ENCODE measurements at regions not wholly inside any gene's neighbourhood (a gene's known extent, or its start where the extent isn't known, plus 50 kb on each side); places are given as distances from the start of the nearest gene placed in this dataset.

DNA sequence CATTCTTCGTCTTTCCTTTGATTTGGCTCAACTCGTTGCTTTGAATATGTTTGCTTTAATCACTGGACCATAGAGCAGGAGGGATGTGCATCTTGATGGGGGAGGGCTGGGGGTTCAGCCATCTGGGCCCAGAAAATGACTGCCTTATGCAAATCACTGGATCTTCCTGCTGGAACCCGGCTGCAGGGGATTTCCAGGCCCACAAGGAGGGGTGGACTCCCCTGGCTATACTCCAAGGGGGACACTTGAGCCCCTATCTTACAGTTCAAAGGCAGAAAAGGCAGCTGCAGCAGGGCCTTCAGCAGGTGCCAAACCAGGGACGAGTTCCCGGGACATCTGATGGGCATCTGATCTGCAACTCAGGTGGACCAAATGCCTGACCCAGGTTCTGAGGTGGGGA lies 122.5 kb downstream of the DICER1 start:
- H3K4me3 ChIP-seq (ENCODE audit: low read depth, low read length): no peak overlapping the region
- TF ChIP-seq, protein P1, sequence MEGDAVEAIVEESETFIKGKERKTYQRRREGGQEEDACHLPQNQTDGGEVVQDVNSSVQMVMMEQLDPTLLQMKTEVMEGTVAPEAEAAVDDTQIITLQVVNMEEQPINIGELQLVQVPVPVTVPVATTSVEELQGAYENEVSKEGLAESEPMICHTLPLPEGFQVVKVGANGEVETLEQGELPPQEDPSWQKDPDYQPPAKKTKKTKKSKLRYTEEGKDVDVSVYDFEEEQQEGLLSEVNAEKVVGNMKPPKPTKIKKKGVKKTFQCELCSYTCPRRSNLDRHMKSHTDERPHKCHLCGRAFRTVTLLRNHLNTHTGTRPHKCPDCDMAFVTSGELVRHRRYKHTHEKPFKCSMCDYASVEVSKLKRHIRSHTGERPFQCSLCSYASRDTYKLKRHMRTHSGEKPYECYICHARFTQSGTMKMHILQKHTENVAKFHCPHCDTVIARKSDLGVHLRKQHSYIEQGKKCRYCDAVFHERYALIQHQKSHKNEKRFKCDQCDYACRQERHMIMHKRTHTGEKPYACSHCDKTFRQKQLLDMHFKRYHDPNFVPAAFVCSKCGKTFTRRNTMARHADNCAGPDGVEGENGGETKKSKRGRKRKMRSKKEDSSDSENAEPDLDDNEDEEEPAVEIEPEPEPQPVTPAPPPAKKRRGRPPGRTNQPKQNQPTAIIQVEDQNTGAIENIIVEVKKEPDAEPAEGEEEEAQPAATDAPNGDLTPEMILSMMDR (IDR thresholded peaks at IDR 0.05; ENCODE audit: insufficient read depth, low read length): no peak
- DNase-seq (ENCODE audit: low read depth): no peak

DNA sequence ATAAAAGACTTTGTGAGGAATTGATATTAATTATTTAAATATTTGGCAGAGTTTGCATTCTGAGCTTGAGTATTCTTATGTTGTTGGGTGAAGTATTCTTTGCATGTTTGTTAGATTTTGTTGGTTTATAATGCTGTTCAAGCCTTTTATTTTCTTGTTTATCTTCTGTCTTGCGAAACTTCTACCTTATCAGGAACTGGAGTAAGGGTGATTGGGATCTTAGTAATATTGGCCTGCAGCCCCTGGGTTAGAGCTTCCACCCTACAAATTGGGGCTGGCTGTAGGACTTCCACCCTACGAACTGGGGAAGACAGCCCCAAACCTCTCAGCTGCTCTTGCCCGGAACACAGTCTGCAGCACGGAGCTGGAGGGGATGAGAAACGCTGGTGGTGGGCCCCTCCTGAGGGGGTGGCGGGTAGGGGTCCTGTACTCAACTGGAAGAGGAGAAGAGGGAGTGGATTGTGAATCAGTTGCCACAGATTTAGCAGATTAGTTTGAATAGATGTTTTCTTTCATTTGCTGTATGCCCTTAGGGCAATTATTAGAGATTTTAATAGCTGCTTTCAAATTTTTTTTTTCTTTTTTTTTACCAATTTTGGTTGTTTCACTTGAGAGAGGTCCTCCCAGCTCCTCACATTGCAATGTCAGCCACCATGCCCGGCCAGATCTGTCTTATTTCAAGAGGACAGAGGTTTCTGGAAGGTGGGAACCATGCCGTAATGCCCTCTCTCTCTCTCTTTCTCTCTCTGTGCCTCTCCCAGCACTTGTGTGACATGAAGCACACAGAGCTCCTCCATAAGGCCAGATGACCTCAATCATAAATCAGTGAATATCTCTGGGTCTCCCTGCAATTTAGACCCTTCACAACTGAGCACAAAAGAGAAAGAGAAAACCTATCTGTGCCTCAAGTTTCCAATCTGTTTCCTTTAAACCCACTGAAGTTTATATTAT lies 123.4 kb downstream of the DICER1 start:
- no peak for DNase-seq (ENCODE audit: low read depth)
- H3K4me3 ChIP-seq (ENCODE audit: low read depth, low read length): no peak overlapping the region
- TF ChIP-seq, protein P1 (IDR thresholded peaks at IDR 0.05; ENCODE audit: insufficient read depth, low read length): no peak

DNA sequence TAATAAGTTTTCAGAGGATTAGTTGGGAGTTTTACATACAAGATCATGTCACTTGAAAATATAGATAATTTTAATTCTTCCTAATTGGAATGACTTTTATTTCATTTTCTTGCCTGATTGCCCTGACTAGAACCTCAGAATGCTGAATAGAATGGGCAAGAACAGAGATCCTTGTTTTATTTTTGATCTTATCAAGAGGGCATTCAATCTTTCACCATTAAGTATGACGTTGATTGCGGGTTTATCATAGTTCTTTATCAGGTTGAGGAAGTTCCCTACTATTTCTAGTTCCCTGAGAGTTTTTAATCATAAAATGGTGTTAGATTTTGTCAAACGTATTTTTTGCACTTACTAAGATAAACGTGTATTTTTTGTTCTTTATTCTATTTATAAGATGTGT lies 124.3 kb downstream of the DICER1 start:
- TF ChIP-seq, protein P1 (IDR thresholded peaks at IDR 0.05; ENCODE audit: insufficient read depth, low read length): no peak
- no peak overlapping the region for H3K4me3 ChIP-seq (ENCODE audit: low read depth, low read length)
- no peak for DNase-seq (ENCODE audit: low read depth)

DNA sequence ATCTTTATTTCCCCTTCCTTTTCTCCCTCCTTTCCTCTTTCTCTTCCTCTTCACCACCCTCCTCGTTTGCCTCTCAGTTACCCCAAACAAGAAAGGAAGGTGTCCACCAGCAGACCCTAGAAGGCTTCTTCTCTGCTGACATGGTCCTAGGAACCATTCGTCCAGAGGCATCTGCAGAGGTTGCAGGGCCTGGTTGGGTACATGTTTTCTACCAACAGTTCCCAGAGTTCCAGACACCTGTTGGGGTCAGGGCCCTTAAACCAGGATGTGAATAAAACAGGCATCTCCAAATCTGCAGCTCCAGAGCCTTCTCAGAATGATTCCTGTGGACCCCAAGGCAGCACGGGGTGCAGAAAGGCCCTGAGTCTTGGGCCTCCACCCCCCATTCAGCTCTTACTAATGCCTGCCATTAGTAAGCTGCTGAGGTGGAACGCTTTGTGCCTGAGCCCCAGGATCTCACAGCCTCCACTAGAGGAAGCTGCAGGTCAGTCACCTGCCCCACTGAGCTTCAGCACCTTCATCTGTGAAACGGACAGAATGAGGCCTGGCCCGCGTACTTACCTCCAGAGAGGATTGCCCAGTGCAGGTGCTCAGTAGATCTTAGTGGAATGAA lies 130.4 kb downstream of the DICER1 start:
- TF ChIP-seq, protein P1 (IDR thresholded peaks at IDR 0.05; ENCODE audit: insufficient read depth, low read length): no peak
- no peak overlapping the region for H3K4me3 ChIP-seq (ENCODE audit: low read depth, low read length)
- DNase-seq (ENCODE audit: low read depth): no peak

DNA sequence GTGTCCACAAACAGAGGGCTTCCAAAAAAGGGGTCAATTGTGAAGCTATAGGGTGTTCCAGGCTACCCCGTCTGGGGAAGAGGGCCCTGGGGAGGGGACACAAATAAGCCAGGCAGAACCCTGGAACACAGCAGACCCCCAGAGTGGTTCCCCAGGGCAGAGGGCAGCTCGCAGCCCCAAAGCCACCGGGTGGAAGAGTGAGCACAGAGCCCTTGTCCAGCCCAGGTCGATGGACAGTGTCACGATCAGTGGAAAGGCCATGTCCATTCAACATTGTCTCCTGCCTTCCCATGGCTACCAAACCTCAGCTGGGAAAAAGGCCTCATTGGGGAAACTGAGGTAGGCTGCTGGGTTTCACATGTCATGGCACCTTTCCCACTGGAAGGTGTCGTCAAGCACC lies 131.4 kb downstream of the DICER1 start:
- H3K4me3 ChIP-seq (ENCODE audit: low read depth, low read length): no peak overlapping the region
- no peak for DNase-seq (ENCODE audit: low read depth)
- TF ChIP-seq, protein P1 (IDR thresholded peaks at IDR 0.05; ENCODE audit: insufficient read depth, low read length): no peak

DNA sequence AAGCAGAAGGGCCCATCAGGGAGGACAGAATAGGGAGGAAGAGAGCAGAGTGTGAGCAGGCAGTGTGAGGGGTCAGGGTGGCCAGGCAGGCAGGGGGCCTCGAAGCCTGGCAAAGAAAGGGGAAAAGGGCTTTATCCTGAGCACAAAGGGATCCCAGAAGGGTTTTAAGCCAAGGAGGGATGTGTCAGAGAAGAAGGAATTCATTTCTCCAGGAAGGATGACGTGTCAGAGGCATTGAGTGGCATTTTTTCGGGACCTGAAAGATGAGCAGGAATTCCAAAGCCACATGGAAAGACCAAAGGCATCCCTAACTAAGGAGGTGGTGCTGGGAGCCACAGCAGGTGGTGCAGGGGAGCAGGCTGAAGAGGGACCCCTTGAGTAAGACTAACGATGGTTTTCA lies 132.1 kb downstream of the DICER1 start:
- no peak overlapping the region for H3K4me3 ChIP-seq (ENCODE audit: low read depth, low read length)
- TF ChIP-seq, protein P1 (IDR thresholded peaks at IDR 0.05; ENCODE audit: insufficient read depth, low read length): no peak
- DNase-seq (ENCODE audit: low read depth): no peak
